GM18520 (cell line): ENCODE measurements at regions not wholly inside any gene's neighbourhood (a gene's known extent, or its start where the extent isn't known, plus 50 kb on each side); places are given as distances from the start of the nearest gene placed in this dataset.

Experiments
- ATAC-seq: cut with Tn5 transposase; IDR thresholded peaks from one replicate; pipeline ENCODE4 v1.9.1; 2021; ENCODE audit not compliant: unreplicated experiment

DNA sequence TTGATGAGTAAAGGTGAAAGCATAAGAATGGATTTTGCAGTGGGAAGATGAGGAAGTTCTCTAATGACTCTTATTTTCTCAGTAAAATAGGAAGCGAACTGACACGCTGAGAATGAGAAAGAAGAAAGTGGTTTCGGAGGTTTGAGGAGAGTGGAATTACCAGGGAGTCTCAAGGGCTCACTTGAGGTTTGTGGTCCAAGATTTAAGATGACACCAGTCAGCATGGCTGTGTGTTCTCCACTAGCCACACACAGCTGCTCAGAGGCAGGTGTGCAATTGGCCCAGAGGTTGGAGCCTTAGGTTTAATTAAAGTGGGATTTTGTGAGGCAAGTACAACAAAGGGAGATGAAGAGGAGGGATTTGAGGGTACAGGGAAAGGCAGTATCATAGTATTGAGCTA, 99.6 kb upstream of the NBEA start:
- no peak for ATAC-seq

DNA sequence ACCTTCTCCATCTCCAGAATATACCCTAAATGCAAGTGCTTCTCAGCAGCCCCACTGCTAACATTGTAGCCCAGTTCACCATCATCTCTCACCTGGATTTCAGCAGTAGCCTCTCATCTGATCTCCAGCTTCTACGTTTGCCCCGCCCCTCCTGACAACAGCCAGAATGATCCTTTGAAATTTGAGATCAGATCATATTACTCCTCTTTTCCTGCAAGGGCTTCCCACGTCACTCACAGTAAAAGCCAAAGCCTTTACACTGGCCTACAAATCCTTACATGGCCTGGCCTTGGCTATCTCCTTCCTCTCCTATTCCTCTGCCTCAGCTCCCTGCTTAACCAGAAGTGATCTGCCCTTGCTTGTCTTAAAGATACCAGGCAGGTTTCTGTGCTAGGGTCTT, 94.3 kb upstream of the NBEA start:
- ATAC-seq, result no peak

DNA sequence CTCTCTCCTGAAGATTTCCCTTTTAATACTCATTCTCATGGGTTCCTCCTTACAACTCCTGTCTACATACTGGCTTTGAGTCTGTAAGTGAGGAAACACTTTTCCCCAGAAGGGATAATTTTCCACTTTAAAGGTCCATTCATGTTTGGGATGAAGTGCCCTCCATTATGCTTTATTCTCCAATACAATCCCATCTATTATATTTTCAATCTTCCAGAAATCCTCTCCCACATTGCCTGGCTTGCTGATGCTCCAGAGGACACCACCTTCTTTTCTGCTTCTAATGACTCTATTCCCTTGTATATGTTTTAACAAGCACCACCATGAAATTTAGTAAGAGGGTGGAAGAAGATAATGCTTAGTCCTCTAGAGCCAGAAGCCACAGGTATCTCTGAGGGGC, 92.7 kb upstream of the NBEA start:
- ATAC-seq, result no peak

DNA sequence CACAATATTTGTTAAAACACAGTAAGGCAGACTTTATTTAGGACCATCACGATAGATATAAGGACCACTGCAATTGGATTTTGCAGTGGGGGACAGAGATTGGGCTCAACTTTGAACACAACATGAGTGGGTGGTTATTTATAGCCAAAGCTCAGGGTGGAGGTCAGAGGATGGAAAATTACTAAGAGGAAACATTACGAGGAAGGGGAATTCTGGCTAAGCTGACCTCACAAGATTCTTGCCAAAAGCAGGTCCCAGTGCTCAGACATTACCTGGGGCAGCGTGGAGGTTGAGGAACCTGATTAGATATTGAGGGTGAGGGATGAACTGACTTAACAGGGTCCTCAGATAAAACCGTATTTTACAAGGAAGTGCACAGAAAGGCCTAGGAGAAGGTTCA, 88.9 kb upstream of the NBEA start:
- no peak for ATAC-seq

DNA sequence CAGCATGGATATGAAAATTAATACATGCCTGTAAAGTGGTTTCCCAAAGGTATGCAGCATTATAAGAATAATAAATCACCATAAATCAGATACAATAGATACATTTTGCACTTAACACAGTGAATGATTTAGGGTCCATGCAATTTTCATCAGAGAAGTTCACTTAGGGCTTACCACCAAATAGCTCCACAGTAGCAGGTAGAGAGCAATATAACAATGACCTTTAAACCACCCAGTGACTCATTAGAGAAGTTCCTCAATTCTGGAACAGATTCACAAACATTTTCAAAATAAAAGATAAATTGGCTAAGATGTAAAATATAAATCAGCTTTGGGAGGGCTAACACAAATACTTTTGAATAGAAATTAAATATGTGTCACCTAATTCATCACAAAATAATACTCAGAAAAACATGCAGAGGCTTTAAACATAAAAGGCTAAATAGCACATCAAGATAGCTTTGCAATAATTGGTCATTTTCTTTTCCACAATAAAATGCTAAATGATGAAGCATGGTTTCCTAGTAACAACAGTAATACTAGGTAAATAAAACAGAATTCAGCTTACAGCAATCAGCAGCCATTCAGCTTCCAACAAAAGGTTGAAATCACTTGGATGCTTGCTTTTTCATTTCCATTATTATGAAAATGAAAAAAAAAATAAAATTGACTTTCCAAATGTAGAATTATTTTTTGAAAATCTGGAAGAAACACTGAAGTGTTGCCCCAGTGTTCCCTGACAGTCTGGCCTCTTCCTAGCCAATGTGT, 84.3 kb upstream of the NBEA start:
- no peak for ATAC-seq

DNA sequence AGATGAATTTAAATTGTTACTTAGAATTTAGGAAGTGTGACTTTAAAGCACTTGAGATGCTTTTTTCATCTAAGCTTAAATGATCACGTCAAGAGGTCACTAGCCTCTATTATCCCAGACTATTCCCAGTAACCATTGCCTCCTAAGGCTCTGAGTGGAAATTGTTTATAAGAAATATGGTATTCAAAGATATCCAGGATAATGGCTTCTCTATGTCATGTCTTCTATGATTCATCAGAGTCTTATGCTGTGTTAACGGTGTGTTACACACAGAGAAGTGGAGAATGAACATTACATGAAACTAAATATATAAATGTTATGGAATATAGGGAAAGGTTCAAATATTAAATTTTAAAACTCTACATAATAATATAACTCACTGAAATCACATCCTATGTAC, 79.8 kb upstream of the NBEA start:
- no peak for ATAC-seq

DNA sequence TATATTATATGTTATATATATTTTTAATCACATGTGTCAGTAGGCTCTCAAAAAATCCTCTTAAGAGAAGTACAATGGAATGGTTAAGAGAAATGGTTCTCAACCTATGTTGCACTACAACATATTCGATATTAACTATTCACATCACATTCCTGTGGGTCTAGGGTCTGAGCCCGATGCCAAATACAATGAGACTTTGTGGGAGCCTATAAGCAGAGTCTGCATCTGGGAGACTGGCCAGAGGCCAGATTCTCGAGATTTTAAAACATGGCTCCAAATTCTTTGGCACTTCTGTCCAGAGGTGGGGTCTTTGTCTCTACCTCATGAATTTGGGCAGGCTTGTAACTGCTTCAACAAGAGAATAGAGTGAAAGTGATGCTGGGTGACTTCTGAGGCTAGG, 79.4 kb upstream of the NBEA start:
- no peak for ATAC-seq

DNA sequence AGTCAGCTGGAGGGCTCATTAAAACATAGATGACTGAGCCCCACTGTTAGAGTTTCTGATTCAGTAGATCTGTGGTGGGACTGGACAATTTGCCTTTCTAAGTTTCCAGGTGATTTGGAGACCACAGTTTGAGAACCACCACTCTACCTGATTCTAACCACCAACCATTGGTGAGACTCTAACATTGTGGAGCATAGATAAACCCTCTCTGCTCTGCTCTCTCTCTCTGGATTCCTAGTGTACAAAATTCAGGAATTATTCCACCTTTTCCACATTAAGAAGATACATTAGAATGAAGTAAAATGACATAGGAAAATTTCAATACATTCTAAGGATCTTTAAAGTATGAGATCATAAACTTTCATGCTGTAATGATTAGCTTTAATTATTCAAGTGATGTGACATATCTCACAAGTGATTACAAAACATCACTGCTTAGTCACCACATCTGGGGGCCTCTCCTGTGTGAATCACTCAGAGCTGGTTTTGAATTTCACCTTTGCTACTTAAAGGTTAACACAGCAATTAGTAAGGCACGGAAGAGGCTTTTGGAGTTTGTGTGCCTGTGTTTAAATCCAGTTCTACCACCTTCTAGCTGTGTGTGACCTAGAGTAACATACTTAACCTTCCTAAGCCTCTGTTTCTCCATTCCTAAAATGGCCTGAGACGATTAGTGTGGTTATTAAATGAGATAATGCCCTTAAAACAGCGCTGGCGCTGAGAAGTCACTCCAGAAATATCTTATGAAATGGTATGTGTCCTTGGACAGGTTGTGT, 78.5 kb upstream of the NBEA start:
- no peak for ATAC-seq

DNA sequence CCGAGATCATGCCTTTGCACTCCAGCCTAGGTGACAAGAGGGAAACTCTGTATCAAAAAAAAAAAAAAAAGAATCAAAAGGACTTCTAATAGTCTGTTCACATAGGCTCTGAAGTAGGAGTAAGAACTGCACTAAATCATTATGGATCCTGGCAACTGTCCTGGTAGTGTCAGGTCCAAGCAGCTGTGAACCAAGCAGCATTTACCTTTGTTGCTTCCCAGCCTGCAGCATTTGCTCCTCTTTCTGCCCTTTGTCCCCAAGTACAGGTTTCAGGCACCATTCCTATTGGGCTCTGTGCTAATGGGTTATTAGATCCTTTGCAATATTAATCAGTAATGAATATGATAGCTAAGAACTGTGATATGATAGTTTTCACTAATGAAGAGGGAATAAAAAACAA, 77.4 kb upstream of the NBEA start:
- ATAC-seq, result no peak

DNA sequence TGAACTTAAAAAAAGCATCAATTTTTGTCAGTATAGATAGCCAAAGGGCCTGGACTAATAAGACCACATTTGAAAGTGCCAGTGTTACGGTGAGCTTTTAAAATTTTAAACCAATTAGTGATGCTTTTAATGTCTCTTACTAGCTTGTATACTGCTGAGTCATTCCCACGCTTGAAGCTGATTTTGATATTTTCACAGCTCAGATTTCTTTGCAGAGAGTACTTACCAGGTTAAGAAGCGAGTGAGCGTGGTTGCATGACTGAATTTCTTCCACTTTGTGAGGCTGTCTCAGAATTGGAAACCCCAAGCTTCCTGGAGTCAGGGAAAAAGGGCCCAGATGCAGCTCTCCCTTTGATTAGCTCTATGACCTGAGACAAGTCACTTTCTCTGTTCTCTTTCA, 74.5 kb upstream of the NBEA start:
- ATAC-seq, result no peak

DNA sequence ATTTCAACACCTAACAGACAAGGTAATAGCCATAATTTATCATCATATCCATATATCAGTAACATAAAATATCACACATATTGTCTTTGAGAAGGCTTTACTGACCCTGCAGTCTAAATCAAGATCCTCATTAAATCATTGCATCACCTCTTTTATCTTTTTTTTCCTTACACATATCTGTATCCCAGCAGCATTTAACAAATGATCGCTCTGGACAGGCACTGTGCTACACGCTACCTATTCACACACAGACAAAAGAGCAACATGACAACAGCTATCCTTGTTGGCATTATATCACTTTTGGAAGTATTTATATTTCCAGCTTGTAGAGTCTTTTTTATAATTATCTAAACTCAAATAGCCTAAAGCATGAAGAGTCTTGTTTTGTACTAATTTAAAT, 73.3 kb upstream of the NBEA start:
- ATAC-seq, result no peak

DNA sequence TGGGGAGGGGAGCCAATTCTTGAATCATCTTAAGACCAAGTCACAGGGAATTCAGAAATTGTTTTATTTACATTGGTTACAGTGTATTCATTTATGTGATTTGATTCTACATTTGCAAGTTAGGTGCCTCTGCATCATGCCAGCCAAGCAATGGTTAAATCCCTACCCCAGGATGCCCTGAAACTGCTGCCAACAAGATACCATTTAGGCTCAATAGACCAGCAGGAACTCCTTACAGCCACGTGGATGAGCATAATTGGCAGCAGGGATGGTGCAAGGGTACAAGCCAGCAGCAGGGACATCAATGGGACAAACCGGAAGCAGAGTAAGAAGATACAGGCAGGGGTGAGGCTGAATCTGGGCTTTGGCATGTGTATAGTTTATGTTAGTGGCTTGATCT, 72.4 kb upstream of the NBEA start:
- no peak for ATAC-seq

DNA sequence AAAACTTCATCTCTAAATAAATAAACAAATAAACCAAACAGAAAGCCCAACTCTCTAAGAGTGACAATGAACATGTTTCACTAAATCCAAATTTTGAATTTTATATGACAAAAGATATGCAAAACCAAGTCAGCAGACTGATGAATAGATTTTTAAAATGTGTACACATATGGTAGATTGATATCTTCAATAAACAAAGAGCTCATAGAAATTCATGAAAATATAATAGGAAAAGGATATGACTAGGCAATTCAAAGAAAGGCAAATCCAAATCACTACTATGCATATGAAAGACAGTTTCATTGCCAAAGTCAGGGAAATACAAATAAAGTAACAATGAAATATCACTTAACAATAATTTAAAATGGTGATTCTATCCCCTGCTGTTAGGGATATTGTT, 63.7 kb upstream of the NBEA start:
- ATAC-seq, result no peak

DNA sequence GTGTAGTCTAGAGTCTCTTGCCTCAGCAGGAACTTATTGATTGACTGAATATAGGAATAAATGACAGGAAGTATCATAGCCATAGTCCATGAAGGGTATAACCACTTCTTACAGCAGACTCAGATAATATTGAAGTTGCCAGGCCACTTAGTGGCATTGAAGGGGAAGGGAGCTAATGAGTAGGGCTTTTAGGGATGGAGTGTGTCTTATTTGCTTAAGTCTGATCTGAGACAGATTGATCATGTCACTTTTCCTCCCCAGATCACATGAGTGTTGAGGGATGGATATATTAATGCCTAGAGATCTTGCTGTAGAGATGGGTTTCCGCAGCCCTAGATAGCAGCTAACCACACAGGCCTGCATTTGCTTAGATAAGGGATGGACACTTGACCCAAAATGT, 62.2 kb upstream of the NBEA start:
- ATAC-seq, result no peak

DNA sequence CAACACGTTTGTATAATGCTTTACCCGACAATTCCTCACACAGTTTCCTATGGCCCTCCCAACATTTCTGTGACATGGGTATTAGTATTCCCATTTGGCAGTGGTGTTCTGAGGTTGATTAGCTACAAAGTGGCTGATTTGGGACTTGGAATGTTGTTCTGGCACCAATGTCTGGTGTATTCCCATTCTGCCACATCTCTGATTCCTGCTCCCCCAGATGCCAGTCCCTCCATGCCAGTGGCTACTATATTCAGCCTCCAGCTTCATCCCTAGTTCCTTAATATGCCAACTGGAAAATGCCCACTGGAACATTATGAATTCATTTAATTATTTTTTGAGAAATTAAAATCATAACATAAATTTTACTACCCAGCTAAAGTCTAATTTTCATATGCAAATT, 60.6 kb upstream of the NBEA start:
- ATAC-seq, result no peak

DNA sequence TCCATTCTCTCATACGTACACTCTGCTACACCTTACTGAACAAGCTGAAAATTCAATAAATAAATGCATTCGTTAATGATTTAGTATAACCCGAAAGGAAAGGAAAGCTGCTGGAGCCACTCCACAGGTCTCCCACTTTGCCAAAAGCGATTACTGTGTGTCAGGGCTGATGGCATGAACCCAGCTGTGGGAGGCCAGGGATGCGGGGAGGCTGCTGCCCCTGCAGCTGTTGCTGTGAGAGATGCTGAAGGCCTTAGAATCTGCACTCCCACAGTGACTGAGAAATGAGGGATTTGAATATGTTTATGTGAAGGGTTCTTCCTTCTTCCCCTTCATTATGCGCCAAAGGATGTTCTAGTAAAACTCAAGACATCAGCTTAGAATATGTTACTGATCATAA, 58.7 kb upstream of the NBEA start:
- ATAC-seq, result no peak

DNA sequence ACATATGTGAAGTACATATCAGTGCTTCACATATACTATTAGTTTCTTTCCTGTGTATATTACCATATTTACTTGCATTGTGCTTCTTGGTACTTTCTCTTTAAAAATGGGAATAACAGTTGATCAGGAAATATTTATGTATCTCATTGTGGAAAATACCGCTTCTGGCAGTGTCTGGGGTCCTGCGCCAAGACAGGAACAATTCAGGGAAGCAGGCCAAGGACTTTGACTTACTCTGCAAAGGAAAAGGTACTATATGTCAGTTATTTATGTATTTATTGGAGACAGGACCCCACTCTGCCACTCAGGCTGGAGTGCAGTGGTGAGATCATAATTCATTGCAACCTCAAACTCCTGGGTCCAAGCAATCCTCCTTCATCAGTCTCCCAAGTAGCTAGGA, 57.7 kb upstream of the NBEA start:
- no peak for ATAC-seq

DNA sequence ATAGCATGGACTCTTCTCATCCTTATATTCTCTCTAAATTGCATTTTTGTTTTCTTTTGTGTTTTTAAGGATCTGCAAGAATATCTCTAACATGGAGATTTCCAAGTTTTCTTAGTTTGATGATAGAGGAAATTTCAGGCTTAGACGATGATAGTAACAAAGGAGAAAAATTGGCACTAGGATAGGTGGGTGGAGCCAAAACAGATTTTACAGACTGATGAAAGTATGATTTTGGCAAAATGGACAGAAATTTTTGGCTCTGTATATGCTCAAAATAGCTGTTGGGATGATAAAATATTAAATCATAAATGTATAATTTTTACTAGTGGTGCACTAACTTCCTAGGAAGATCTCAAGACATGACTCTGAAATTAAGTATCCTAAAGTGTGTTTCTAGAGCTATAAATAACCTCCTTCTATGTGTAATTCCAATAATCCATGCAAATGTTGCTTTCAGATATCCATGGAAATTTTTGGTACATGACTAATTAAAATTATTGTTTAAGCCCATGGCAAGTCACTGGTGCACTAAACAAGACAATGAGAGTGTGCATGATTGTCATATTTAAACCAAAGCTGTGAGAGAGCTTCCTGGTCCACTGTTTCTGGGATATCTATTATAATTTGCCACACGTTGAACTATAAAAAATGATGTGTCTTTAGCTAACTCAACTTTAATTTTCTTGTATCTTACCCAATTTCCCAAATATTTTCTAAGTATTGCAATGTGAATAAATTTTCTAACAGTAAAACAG, 55.8 kb upstream of the NBEA start:
- no peak for ATAC-seq

DNA sequence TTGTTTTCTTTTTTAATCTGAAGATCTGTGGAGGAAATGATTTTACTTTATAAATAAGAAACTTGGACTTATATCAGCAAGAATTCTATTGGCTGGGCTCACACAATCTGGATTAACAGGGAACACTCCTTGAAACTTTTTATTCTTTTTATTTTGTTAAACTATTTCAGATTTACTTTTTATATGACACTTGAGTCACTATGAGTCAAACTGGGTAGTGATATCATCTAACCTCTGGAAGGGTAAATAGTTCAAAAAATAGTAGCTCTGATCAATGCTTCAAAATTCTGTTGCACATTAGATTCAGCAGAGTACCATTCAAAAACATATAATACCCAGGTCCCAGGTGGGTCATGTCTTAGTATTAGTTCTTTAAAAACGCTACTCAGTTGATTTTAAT, 55.1 kb upstream of the NBEA start:
- ATAC-seq, result no peak
